HFFc6 (cell line): ENCODE measurements at regions not wholly inside any gene's neighbourhood (a gene's known extent, or its start where the extent isn't known, plus 50 kb on each side); places are given as distances from the start of the nearest gene placed in this dataset.

Experiments used
- DNase-seq: peaks from one replicate; pipeline ENCODE4 v3.0.0-alpha.2; 2018
- H3K27ac Mint-ChIP-seq: 2 replicates; pipeline ENCODE4 v1.8.0; 2020; ENCODE audit warnings: mild to moderate bottlenecking, mixed read lengths
- H3K27me3 Mint-ChIP-seq: 2 replicates; pipeline ENCODE4 v1.8.0; 2021; ENCODE audit warnings: mild to moderate bottlenecking, moderate library complexity, mixed read lengths; ENCODE audit not compliant: insufficient read depth
- H3K36me3 Mint-ChIP-seq: 2 replicates; pipeline ENCODE4 v1.8.0; 2021; ENCODE audit warnings: low read depth, mixed read lengths
- H3K4me1 Mint-ChIP-seq: 2 replicates; pipeline ENCODE4 v1.8.0; 2020; ENCODE audit warnings: low read depth, mixed read lengths
- H3K4me3 Mint-ChIP-seq: 2 replicates; pipeline ENCODE4 v1.8.0; 2020; ENCODE audit warnings: mild to moderate bottlenecking, moderate library complexity, mixed read lengths
- H3K9me3 Mint-ChIP-seq: 2 replicates; pipeline ENCODE4 v1.8.0; 2020; ENCODE audit warnings: mild to moderate bottlenecking, mixed read lengths
- TF ChIP-seq, protein P1 (sequence below): fragments of 200-600 bp; sonication (generic); IDR thresholded peaks from 2 replicates; pipeline ENCODE4 v1.5.0; 2021; ENCODE audit warnings: antibody characterized with exemption, mild to moderate bottlenecking

DNA sequence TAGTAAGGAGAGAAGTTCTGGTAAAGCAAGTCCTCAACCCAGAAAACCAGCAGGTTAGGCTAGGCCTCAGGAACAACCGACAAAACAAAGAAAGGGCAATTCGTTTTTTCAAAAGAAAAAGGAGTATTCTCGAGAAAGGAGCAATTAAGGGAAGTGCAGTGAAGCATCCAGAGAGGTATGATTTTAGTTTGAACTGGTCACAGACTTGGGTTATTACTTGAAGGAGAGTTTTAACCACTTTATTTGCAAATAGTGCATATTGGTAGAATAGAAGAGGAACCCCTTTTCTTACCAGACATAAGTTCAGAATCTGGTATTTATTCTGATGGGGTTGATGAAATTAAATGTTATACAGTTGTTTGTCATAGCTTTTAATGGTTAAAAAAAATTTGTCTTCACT, 110.0 kb upstream of the GCFC2 start:
- Mint-ChIP-seq H3K36me3 (no peaks in the 10 kb centered on the region), H3K27ac (no peak overlapping the region), H3K4me3 (no peak overlapping the region), H3K4me1 (no peaks in the 10 kb centered on the region), H3K9me3 (peaks cover 11% of the 10 kb centered on the region; the same call in 1 of the 2 replicates), H3K27me3 (no peaks in the 10 kb centered on the region)
- DNase-seq: no peak
- TF ChIP-seq, protein P1, sequence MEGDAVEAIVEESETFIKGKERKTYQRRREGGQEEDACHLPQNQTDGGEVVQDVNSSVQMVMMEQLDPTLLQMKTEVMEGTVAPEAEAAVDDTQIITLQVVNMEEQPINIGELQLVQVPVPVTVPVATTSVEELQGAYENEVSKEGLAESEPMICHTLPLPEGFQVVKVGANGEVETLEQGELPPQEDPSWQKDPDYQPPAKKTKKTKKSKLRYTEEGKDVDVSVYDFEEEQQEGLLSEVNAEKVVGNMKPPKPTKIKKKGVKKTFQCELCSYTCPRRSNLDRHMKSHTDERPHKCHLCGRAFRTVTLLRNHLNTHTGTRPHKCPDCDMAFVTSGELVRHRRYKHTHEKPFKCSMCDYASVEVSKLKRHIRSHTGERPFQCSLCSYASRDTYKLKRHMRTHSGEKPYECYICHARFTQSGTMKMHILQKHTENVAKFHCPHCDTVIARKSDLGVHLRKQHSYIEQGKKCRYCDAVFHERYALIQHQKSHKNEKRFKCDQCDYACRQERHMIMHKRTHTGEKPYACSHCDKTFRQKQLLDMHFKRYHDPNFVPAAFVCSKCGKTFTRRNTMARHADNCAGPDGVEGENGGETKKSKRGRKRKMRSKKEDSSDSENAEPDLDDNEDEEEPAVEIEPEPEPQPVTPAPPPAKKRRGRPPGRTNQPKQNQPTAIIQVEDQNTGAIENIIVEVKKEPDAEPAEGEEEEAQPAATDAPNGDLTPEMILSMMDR: no peak

DNA sequence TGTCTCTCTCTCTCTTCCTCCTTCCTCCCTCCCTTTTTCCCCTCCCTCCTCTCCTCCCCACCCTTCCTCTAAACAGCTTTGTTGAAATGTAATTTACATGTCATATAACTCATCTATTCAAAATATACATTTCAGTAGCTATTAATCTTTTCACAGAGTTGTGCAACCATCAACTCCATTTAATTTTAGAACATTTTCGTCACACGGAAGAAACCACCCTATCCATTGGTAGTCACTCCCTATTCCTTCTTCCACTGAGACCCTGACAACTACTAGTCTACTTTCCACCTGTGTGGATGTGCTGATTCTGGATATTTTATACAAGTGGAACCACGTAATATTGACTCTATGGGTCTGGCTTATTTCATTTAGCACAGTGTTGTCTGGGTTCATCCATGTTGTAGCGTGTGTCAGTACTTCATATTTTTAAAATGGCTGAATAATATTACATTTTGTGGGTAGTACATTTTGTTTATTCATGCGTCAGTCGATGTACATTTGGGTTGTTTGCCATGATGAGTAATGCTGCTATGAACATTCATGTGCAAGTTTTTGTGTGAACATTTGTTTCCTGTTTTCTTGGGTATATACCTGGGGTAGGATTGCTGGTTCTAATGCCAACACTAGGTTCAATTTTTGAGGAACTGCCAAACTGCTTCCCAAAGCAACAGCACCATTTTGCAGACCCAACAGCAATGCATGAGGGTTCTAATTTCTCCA, 100.1 kb upstream of the GCFC2 start:
- Mint-ChIP-seq H3K27ac (no peak overlapping the region), H3K9me3 (no peaks in the 10 kb centered on the region), H3K27me3 (peaks cover 2% of the 10 kb centered on the region), H3K36me3 (no peaks in the 10 kb centered on the region), H3K4me1 (no peaks in the 10 kb centered on the region), H3K4me3 (no peak overlapping the region)
- DNase-seq: no peak
- TF ChIP-seq, protein P1: no peak

DNA sequence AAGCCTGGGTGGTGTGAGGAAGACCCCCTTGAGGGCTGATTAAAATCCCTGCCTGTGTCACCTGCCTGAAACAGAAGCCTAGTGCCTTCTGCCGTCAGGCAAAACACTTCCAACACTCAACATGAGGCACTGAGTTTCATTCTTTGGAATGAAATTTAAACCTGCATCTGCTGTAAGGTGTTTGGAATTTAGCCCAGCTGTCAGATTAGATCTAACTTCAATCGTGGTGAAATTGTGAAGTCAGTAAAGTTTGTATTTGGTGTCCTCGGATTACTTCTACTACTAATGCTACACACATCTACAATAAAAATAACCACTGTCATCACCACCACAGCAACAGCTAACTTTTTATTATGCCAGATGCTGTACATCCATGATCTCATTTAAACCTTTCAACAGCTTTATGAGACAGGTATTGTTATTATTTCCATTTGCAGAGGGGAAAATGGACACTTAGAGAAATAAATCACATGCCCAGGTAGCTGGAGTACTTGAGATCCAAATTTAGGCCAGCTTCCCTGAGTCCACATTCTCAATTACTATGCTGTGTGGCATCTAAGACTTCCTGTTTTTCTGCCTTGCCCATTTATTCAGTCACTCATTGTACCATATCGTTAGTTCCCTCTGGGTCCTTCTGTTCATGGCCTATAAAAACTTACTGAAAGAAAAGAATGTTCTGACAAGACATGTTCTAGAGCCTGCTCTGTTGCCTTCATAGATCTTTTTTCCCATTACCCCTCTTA, 98.2 kb upstream of the GCFC2 start:
- Mint-ChIP-seq H3K27me3 (peaks cover 3% of the 10 kb centered on the region), H3K36me3 (no peaks in the 10 kb centered on the region), H3K27ac (no peak overlapping the region), H3K4me3 (no peak overlapping the region), H3K9me3 (no peaks in the 10 kb centered on the region), H3K4me1 (no peaks in the 10 kb centered on the region)
- DNase-seq: no peak
- TF ChIP-seq, protein P1: no peak

DNA sequence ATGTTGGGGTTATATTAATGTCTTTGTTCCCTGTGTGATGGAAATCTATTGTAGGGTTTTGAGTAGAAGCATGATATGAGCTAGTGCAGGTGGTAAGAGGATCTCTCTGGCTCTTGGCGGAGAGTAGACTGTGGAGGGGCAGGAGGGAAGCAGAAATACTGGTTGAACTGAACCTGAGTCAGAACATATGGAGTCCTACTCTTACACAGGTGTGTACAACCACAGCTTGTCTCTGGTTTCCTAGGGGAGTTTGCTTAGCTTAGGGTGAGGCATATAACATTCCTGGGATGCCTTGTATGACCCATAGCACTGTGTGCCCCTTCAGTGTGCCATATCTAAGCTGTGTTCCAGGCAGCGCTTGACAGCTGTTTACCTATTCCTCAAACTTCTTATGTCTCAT, 97.3 kb upstream of the GCFC2 start:
- H3K9me3 Mint-ChIP-seq: no peaks in the 10 kb centered on the region
- no peak overlapping the region for H3K4me3 Mint-ChIP-seq
- H3K27me3 Mint-ChIP-seq: peaks cover 2% of the 10 kb centered on the region; the same call in 1 of the 2 replicates
- no peaks in the 10 kb centered on the region for H3K4me1 Mint-ChIP-seq
- TF ChIP-seq, protein P1: no peak
- no peak for DNase-seq
- H3K27ac Mint-ChIP-seq: no peak overlapping the region
- no peaks in the 10 kb centered on the region for H3K36me3 Mint-ChIP-seq

DNA sequence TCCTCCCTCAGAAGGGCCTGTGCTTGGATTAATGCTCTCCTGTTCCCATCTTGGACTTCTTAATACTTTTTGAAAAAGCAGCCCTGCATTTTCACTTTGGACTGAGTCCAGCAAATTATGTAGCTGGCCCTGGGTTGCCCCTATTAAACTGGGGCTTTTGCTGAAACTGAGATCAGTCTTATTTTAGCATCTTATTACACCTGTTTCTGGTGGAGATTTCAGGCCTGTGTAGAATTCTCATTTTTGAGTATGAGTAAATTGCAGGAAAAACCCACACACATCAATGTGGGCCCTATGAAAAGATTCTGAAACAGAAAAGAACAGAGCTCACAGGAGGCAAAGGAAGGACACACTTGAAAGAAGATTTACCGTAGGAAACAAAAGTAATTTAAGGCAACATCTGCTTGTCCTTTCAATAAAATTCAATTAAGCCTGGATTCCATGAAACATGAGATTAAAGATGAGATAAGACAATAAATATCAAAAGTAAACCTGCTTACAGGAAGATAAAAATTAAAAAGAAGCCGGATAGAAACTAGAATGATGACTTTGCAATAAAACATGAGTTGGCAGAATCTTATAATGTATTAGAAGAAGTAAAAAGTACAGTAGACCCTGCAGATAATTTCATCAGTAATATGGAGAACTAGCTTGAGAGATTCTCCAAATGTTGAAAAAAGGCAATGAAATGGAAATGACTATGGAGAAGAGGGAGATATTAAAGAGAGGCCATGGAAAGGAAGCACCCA, 90.7 kb upstream of the GCFC2 start:
- Mint-ChIP-seq H3K27ac (no peak overlapping the region), H3K4me1 (no peaks in the 10 kb centered on the region), H3K27me3 (peaks cover 2% of the 10 kb centered on the region; the same call in 1 of the 2 replicates), H3K36me3 (no peaks in the 10 kb centered on the region), H3K9me3 (no peaks in the 10 kb centered on the region), H3K4me3 (no peak overlapping the region)
- TF ChIP-seq, protein P1: no peak
- DNase-seq: no peak
